Transverse colon (tissue), 4 donors: ENCODE measurements at regions not wholly inside any gene's neighbourhood (a gene's known extent, or its start where the extent isn't known, plus 50 kb on each side); places are given as distances from the start of the nearest gene placed in this dataset.

Source experiments
- DNase-seq: peaks from one replicate; pipeline ENCODE4 v3.0.0-alpha.2; 2019
- H3K27ac ChIP-seq, 4 donors: fragments of 200-600 bp; sonication (generic); 2 replicates each; pipeline ENCODE4 v1.5.1; 2016 to 2018; ENCODE audit warnings: inconsistent platforms in 4 of 4
- H3K27me3 ChIP-seq: fragments of 200-600 bp; sonication (generic); 2 replicates; pipeline ENCODE4 v1.5.1; 2017; ENCODE audit warnings: inconsistent platforms
- H3K36me3 ChIP-seq, 4 donors: fragments of 200-600 bp; sonication (generic); 2 replicates each; pipeline ENCODE4 v1.5.1; 2017 to 2019; ENCODE audit warnings: inconsistent platforms in 4 of 4
- H3K4me1 ChIP-seq, 4 donors: fragments of 200-600 bp; sonication (generic); 2 replicates each; pipeline ENCODE4 v1.5.1; 2017 to 2020; ENCODE audit warnings: inconsistent platforms in 4 of 4
- H3K4me3 ChIP-seq, 4 donors: fragments of 200-600 bp; sonication (generic); 1 replicate in 1 of 4; 2 replicates in 3 of 4; pipeline versions ENCODE4 v1.5.1 to v1.6.1; 2017 to 2019; ENCODE audit warnings: inconsistent platforms in 4 of 4
- H3K9me3 ChIP-seq, 2 donors: fragments of 200-600 bp; sonication (generic); 2 replicates each; pipeline ENCODE4 v1.5.1; 2017 to 2019; ENCODE audit warnings: inconsistent platforms in 2 of 2
- CTCF ChIP-seq, 5 experiments: fragments of 200-600 bp in 3 of 5; fragments of 450-650 bp in 2 of 5; sonication (generic) in 3 of 5; IDR thresholded peaks; 1 replicate in 2 of 5; 2 replicates in 3 of 5; pipeline ENCODE4 v1.5.1; 2016 to 2017; ENCODE audit warnings: antibody characterized with exemption in 5 of 5, inconsistent platforms in 3 of 5, mild to moderate bottlenecking in 2 of 5, moderate library complexity in 1 of 5
- EP300 ChIP-seq: sonication (generic); formaldehyde crosslinking; IDR thresholded peaks from one replicate; pipeline ENCODE4 v1.6.1; 2017; ENCODE audit warnings: antibody characterized with exemption, low read depth
- POLR2A ChIP-seq: fragments of 450-650 bp; IDR thresholded peaks from one replicate; pipeline ENCODE4 v1.6.1; 2016; ENCODE audit warnings: antibody characterized with exemption, mild to moderate bottlenecking, moderate library complexity
- POLR2AphosphoS5 ChIP-seq, 3 donors: sonication (generic); formaldehyde crosslinking; IDR thresholded peaks; one replicate each; pipeline ENCODE4 v1.6.1; 2016; ENCODE audit warnings: antibody characterized with exemption in 3 of 3
- WGBS, 2 donors: methylation state at CpG; one replicate each; pipeline ENCODE4 v1.1.5; 2018; ENCODE audit warnings: low coverage in 1 of 2; 5-methylcytosine and 5-hydroxymethylcytosine counted together
- in situ Hi-C, 4 donors: fragments of 200-750 bp; cut with MboI; loops; one replicate each; pipeline versions ENCODE4 v1.15.0 to v1.15.1; 2017; ENCODE audit warnings: low sequenced_read_pairs in 3 of 4, low pct_ligation_motif_present in 1 of 4, low pct_unique_long_range_greater_than_20kb in 1 of 4
- intact Hi-C: fragments of 100-400 bp; cut with DNase I; formaldehyde crosslinking; loops from one replicate; pipeline ENCODE4 v1.15.1; 2023; ENCODE audit warnings: low total_unique reads

- 47 to 56% methylated on average over 2 of the region's 2 CpGs for WGBS, 2 donors
- Histone ChIP-seq H3K9me3 (no peaks in the 10 kb centered on the region), H3K4me3 (no peak overlapping the region), H3K4me1 (no peaks in the 10 kb centered on the region), H3K27me3 (no peaks in the 10 kb centered on the region), H3K27ac (no peak overlapping the region), H3K36me3 (no peaks in the 10 kb centered on the region)
- DNase-seq: no peak
- intact Hi-C loops (no loop called here), in situ Hi-C loops (no loop called here)
- no peak for TF ChIP-seq CTCF (IDR thresholded peaks at IDR 0.05)
- no peak for TF ChIP-seq EP300
- TF ChIP-seq POLR2A: no peak
- TF ChIP-seq POLR2AphosphoS5 (IDR thresholded peaks at IDR 0.05): no peak
Measured at GRCh38 chr3:154668187-154668586, 238.2 kb upstream of the GPR149 start.

- no peaks in the 10 kb centered on the region for H3K9me3 ChIP-seq
- H3K27me3 ChIP-seq: no peaks in the 10 kb centered on the region
- no peak overlapping the region for H3K4me3 ChIP-seq
- H3K27ac ChIP-seq: no peak overlapping the region
- TF ChIP-seq POLR2AphosphoS5 (IDR thresholded peaks at IDR 0.05) (no peak), CTCF (IDR thresholded peaks at IDR 0.05) (no peak), POLR2A (no peak), EP300 (no peak)
- no peaks in the 10 kb centered on the region for H3K4me1 ChIP-seq
- in situ Hi-C loops (no loop called here), intact Hi-C loops (no loop called here)
- DNase-seq: no peak
- 97% methylated on average over 3 of the region's 3 CpGs; no CpG with 5 or more reads in 1 of the 2 donors for WGBS, 2 donors
- H3K36me3 ChIP-seq: no peaks in the 10 kb centered on the region
Measured at GRCh38 chr3:154666542-154666941, 236.6 kb upstream of the GPR149 start.

DNA sequence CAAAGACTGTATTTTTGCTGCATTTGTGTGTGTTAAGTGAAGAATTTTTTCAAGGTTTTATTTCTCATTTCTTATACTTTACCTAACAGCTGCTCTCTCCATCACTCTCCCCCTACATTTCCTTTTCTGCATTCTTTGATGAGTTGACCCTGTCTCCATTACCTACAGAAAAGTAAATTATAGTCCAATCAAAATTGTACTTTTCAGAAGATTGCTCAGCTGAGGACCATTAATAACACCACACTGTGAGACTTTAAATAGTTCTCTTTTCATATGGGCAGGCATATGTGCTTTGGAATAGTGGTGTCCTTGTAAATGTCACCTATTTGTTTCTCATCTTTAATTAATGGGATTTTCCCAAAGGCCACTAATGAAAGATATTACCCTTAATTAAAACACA lies 234.7 kb upstream of the GPR149 start:
- in situ Hi-C loops: no loop called here
- intact Hi-C loops: no loop called here
- no peaks in the 10 kb centered on the region for H3K4me1 ChIP-seq
- no peak overlapping the region for H3K27ac ChIP-seq
- DNase-seq: no peak
- no peak overlapping the region for H3K4me3 ChIP-seq
- H3K9me3 ChIP-seq: no peaks in the 10 kb centered on the region
- H3K27me3 ChIP-seq: no peaks in the 10 kb centered on the region
- H3K36me3 ChIP-seq: no peaks in the 10 kb centered on the region
- TF ChIP-seq EP300: no peak

DNA sequence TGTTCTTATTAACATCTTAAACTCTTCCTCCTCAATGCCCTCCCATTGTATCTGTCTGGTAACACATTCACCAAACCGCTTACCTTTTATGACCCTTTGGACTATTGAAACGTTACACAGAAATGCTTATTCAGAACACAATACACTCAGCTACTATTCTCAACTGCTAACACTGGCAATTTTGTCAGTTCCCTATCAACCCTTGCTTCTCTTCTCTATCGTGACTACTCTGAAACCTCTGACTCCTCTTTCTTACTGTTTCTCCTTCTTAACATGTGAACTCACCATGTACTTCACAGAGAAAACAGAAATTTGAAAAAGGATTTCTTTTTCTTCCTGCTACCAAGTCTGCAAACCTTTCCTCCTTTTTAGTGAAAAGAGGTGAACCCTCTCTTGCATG lies 232.9 kb upstream of the GPR149 start:
- in situ Hi-C loops: no loop called here
- Histone ChIP-seq H3K9me3 (no peaks in the 10 kb centered on the region), H3K27ac (no peak overlapping the region), H3K4me3 (no peak overlapping the region), H3K4me1 (no peaks in the 10 kb centered on the region), H3K27me3 (no peaks in the 10 kb centered on the region), H3K36me3 (no peaks in the 10 kb centered on the region)
- intact Hi-C loops: no loop called here
- TF ChIP-seq EP300 (no peak), POLR2AphosphoS5 (IDR thresholded peaks at IDR 0.05) (no peak), CTCF (IDR thresholded peaks at IDR 0.05) (no peak), POLR2A (no peak)
- no peak for DNase-seq
- WGBS, 2 donors: 42 to 45% methylated on average over 3 of the region's 3 CpGs

DNA sequence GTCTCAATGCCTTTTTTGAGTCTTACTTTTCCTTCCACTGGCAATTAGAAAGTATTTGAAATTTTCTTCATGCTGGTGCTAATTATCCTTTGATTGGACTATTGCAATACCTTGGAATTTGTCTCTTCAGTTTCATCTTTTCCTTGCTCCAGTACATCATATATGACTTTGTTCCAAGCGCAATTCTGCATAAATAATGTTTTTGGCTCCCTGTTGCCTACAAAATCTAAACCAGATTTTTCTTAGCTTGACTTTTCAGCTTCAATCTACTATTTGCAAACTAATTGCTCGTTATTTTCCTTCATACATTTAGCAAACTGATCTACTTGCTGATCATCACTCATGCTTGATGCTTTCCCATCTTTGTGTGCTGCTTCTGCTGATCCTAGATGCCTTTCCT lies 230.8 kb upstream of the GPR149 start:
- Histone ChIP-seq H3K4me3 (no peak overlapping the region), H3K9me3 (no peaks in the 10 kb centered on the region), H3K36me3 (no peaks in the 10 kb centered on the region), H3K27me3 (no peaks in the 10 kb centered on the region), H3K27ac (no peak overlapping the region), H3K4me1 (no peaks in the 10 kb centered on the region)
- no peak for DNase-seq
- 40 to 67% methylated on average over 1 to 2 of the region's 2 CpGs for WGBS, 2 donors
- intact Hi-C loops: no loop called here
- TF ChIP-seq EP300: no peak
- in situ Hi-C loops: no loop called here
